ENCODE measurements at regions not wholly inside any gene's neighbourhood (a gene's known extent, or its start where the extent isn't known, plus 50 kb on each side); places are given as distances from the start of the nearest gene placed in this dataset.

GRCh38 chr1:4460651-4461050, 193.8 kb upstream of the AJAP1 start:
- no peak for ATAC-seq
- H3K9me3 ChIP-seq = no peaks in the 10 kb centered on the region
- DNase-seq = no peak
- no peak overlapping the region for H3K4me3 ChIP-seq
- H3K4me1 ChIP-seq (ENCODE audit: low read depth) = no peaks in the 10 kb centered on the region
- no peak for TF ChIP-seq CTCF (IDR thresholded peaks at IDR 0.05)
- intact Hi-C loops (cut with DNase I, micrococcal nuclease) = no loop called here
- no peaks in the 10 kb centered on the region for H3K36me3 ChIP-seq (ENCODE audit: low read depth)

GRCh38 chr1:4461726-4462290, 192.6 kb upstream of the AJAP1 start:
- DNase-seq (no peak), ATAC-seq (no peak)
- no peak for TF ChIP-seq CTCF (IDR thresholded peaks at IDR 0.05)
- Histone ChIP-seq H3K9me3 (no peaks in the 10 kb centered on the region), H3K36me3 (ENCODE audit: low read depth) (no peaks in the 10 kb centered on the region), H3K4me3 (no peak overlapping the region), H3K4me1 (ENCODE audit: low read depth) (no peaks in the 10 kb centered on the region)
- intact Hi-C loops (cut with DNase I, micrococcal nuclease) = no loop called here

- ATAC-seq = no peak
- intact Hi-C loops (cut with DNase I, micrococcal nuclease) = no loop called here
- Histone ChIP-seq H3K9me3 (no peaks in the 10 kb centered on the region), H3K4me3 (no peak overlapping the region), H3K36me3 (ENCODE audit: low read depth) (no peaks in the 10 kb centered on the region), H3K4me1 (ENCODE audit: low read depth) (no peaks in the 10 kb centered on the region)
- TF ChIP-seq CTCF (IDR thresholded peaks at IDR 0.05) = no peak
- no peak for DNase-seq
These were observed 191.5 kb upstream of the AJAP1 start for GRCh38 chr1:4462831-4463484.

GRCh38 chr1:4463631-4464030, 190.8 kb upstream of the AJAP1 start:
- ATAC-seq (no peak), DNase-seq (no peak)
- intact Hi-C loops (cut with DNase I, micrococcal nuclease) = no loop called here
- no peaks in the 10 kb centered on the region for H3K4me1 ChIP-seq (ENCODE audit: low read depth)
- H3K4me3 ChIP-seq = no peak overlapping the region
- no peaks in the 10 kb centered on the region for H3K36me3 ChIP-seq (ENCODE audit: low read depth)
- no peaks in the 10 kb centered on the region for H3K9me3 ChIP-seq
- TF ChIP-seq CTCF (IDR thresholded peaks at IDR 0.05) = no peak

- no peak for ATAC-seq
- no peaks in the 10 kb centered on the region for H3K36me3 ChIP-seq (ENCODE audit: low read depth)
- no peak for DNase-seq
- intact Hi-C loops (cut with DNase I, micrococcal nuclease) = no loop called here
- H3K4me1 ChIP-seq (ENCODE audit: low read depth) = no peaks in the 10 kb centered on the region
- no peak overlapping the region for H3K4me3 ChIP-seq
- no peak for TF ChIP-seq CTCF (IDR thresholded peaks at IDR 0.05)
- no peaks in the 10 kb centered on the region for H3K9me3 ChIP-seq
These were observed 189.9 kb upstream of the AJAP1 start for GRCh38 chr1:4464478-4464877.

Data from mucosa of descending colon (tissue), 3 donors.